ENCODE measurements at regions not wholly inside any gene's neighbourhood (a gene's known extent, or its start where the extent isn't known, plus 50 kb on each side); places are given as distances from the start of the nearest gene placed in this dataset.

DNA sequence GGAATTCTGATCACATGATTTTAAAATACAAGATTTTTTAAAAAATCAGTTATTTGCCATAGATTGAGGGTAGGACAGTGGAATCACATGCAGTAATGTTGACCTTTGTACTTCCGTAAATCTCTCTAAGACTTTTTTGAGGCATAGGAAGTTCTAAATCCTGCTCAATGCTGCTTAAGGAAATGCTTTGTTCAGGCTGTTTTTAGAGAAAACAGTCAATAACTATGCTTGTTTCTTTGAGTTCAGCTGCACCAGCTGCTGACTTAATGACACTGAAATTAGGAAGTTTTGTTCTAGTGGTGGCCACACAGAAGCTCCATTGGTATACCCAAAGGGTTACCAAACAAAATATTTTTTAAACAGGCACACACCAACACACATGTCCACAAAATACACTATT, 60.9 kb downstream of the KLF12 start:
- Mint-ChIP-seq H3K9me3 (peaks cover 3 to 14% (median 4%) of the 10 kb centered on the region in 7 donors), H3K4me1 (peaks cover 1% of the 10 kb centered on the region), H3K36me3 (no peaks in the 10 kb centered on the region), H3K27me3 (ENCODE audit: low read depth in 3 of 3) (no peaks in the 10 kb centered on the region), H3K4me3 (no peak overlapping the region), H3K27ac (no peak overlapping the region)
- H3K27ac ChIP-seq (ENCODE audit: low read depth in 1 of 2, low read length in 2 of 2) = no peak overlapping the region
- H3K36me3 ChIP-seq (replicated peaks in 1 of 2; ENCODE audit: control insufficient read depth in 1 of 2, insufficient read depth in 2 of 2, low read length in 2 of 2) = no peaks in the 10 kb centered on the region
- no peak overlapping the region for H3K4me2 ChIP-seq (replicated peaks; ENCODE audit: extremely low read depth, low read length, poor library complexity, severe bottlenecking)
- H4K20me1 ChIP-seq (ENCODE audit: insufficient read depth, low read length) = no peaks in the 10 kb centered on the region
- TF ChIP-seq, protein P1, sequence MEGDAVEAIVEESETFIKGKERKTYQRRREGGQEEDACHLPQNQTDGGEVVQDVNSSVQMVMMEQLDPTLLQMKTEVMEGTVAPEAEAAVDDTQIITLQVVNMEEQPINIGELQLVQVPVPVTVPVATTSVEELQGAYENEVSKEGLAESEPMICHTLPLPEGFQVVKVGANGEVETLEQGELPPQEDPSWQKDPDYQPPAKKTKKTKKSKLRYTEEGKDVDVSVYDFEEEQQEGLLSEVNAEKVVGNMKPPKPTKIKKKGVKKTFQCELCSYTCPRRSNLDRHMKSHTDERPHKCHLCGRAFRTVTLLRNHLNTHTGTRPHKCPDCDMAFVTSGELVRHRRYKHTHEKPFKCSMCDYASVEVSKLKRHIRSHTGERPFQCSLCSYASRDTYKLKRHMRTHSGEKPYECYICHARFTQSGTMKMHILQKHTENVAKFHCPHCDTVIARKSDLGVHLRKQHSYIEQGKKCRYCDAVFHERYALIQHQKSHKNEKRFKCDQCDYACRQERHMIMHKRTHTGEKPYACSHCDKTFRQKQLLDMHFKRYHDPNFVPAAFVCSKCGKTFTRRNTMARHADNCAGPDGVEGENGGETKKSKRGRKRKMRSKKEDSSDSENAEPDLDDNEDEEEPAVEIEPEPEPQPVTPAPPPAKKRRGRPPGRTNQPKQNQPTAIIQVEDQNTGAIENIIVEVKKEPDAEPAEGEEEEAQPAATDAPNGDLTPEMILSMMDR (IDR thresholded peaks at IDR 0.05) = no peak
- no peaks in the 10 kb centered on the region for H3K4me1 ChIP-seq (ENCODE audit: control insufficient read depth in 1 of 2, insufficient read depth in 2 of 2, low read length in 2 of 2)
- H3K9me3 ChIP-seq (replicated peaks in 1 of 2; ENCODE audit: control insufficient read depth in 1 of 2, insufficient read depth in 1 of 2, low read length in 2 of 2) = peaks cover 0 to 2% of the 10 kb centered on the region in 2 donors
- H3K79me2 ChIP-seq (ENCODE audit: insufficient read depth, low read length) = no peaks in the 10 kb centered on the region
- no peak overlapping the region for H3K4me3 ChIP-seq (replicated peaks in 1 of 3; ENCODE audit: low read depth in 2 of 3, low read length in 3 of 3)
- H2AFZ ChIP-seq (ENCODE audit: insufficient read depth, low read depth, low read length, poor library complexity, severe bottlenecking) = no peak overlapping the region
- no peak overlapping the region for H3K9ac ChIP-seq (ENCODE audit: insufficient read depth, low read length, poor library complexity, severe bottlenecking)
- intact Hi-C loops (cut with micrococcal nuclease) = no loop called here
- 100% methylated on average over 1 of the region's 1 CpG for WGBS (ENCODE audit: insufficient coverage)
- DNase-seq = no peak
- H3K27me3 ChIP-seq (ENCODE audit: control insufficient read depth in 2 of 2, insufficient read depth in 2 of 2, low read length in 2 of 2) = no peaks in the 10 kb centered on the region

DNA sequence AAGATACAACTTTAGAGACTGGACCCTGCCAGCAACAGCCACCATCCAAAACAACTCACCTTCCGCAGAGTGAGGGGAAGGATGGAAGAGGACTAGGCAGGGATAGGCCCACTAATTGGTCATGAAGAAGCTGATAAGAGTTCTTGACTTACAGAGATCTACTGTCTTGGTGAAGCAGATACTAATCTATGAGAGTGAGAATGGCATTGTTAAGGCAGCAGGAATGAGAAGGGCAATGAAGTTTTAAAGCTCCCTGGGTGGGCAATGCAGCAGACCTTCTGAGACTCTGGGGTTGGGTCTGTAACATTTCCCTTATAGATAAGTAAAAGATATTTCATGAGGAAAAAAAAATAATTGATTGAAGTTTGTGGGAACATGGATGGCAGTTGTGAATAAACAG, 63.7 kb downstream of the KLF12 start:
- Histone ChIP-seq H2AFZ (ENCODE audit: insufficient read depth, low read depth, low read length, poor library complexity, severe bottlenecking) (no peak overlapping the region), H3K9ac (ENCODE audit: insufficient read depth, low read length, poor library complexity, severe bottlenecking) (no peak overlapping the region), H3K4me3 (replicated peaks in 1 of 3; ENCODE audit: low read depth in 2 of 3, low read length in 3 of 3) (no peak overlapping the region), H3K36me3 (replicated peaks in 1 of 2; ENCODE audit: control insufficient read depth in 1 of 2, insufficient read depth in 2 of 2, low read length in 2 of 2) (no peaks in the 10 kb centered on the region), H3K9me3 (replicated peaks in 1 of 2; ENCODE audit: control insufficient read depth in 1 of 2, insufficient read depth in 1 of 2, low read length in 2 of 2) (peaks cover 0 to 2% of the 10 kb centered on the region in 2 donors), H3K79me2 (ENCODE audit: insufficient read depth, low read length) (no peaks in the 10 kb centered on the region), H3K4me1 (ENCODE audit: control insufficient read depth in 1 of 2, insufficient read depth in 2 of 2, low read length in 2 of 2) (no peaks in the 10 kb centered on the region), H3K27me3 (ENCODE audit: control insufficient read depth in 2 of 2, insufficient read depth in 2 of 2, low read length in 2 of 2) (no peaks in the 10 kb centered on the region), H3K4me2 (replicated peaks; ENCODE audit: extremely low read depth, low read length, poor library complexity, severe bottlenecking) (no peak overlapping the region), H3K27ac (ENCODE audit: low read depth in 1 of 2, low read length in 2 of 2) (no peak overlapping the region), H4K20me1 (ENCODE audit: insufficient read depth, low read length) (no peaks in the 10 kb centered on the region)
- Mint-ChIP-seq H3K27ac (peak overlapping the region in 1 of 7 donors; percentile 42), H3K4me3 (no peak overlapping the region), H3K9me3 (peaks cover 3 to 14% (median 4%) of the 10 kb centered on the region in 7 donors), H3K27me3 (ENCODE audit: low read depth in 3 of 3) (no peaks in the 10 kb centered on the region), H3K4me1 (peaks cover under 1% of the 10 kb centered on the region), H3K36me3 (no peaks in the 10 kb centered on the region)
- intact Hi-C loops (cut with micrococcal nuclease) = no loop called here
- no peak for DNase-seq
- TF ChIP-seq, protein P1 (IDR thresholded peaks at IDR 0.05) = no peak
- no CpG with 5 or more reads among the region's 1 CpG for WGBS (ENCODE audit: insufficient coverage)

Measured in CD14-positive monocyte (primary cell).